H1 (cell line): ENCODE measurements at regions not wholly inside any gene's neighbourhood (a gene's known extent, or its start where the extent isn't known, plus 50 kb on each side); places are given as distances from the start of the nearest gene placed in this dataset.
A peak's percentile ranks its signal among the peaks of the same experiment; 100 is the strongest.

Experiments used
- CTCF ChIA-PET: fragments of 300-600 bp; sonication (Branson Sonifier 250); formaldehyde crosslinking; loops from one replicate; lab custom pipeline; 2021; ENCODE audit not compliant: partially characterized antibody; lab: Charles Lee
- POLR2A ChIA-PET: fragments of 300-600 bp; sonication (Branson Sonifier 250); formaldehyde crosslinking; loops from one replicate; lab custom pipeline; 2021; ENCODE audit warnings: inconsistent platforms; ENCODE audit not compliant: partially characterized antibody; lab: Charles Lee
- DNase-seq, 2 experiments: peaks; one replicate each; pipeline versions ENCODE4 v3.0.0 to v3.0.0-alpha.2; 2010 to 2022; ENCODE audit warnings: low spot score in 2 of 2, low read depth in 1 of 2, mixed read lengths in 1 of 2
- FAIRE-seq: peaks from 2 replicates; lab custom pipeline; 2011; peaks lifted over from hg19 to GRCh38; lab: Jason Lieb, UNC
- H2AFZ ChIP-seq: 2 replicates; pipeline ENCODE4 v1.8.1; 2012; ENCODE audit warnings: low read length, inconsistent platforms
- H2AK5ac ChIP-seq: 2 replicates; pipeline ENCODE4 v1.6.1; 2013; ENCODE audit warnings: low read depth, low read length
- H2BK120ac ChIP-seq: replicated peaks from 2 replicates; pipeline ENCODE3; 2013; ENCODE audit warnings: low read depth, low read length, inconsistent platforms
- H2BK12ac ChIP-seq: 2 replicates; pipeline ENCODE4 v1.6.1; 2013; ENCODE audit warnings: low read depth, low read length
- H2BK15ac ChIP-seq: 2 replicates; pipeline ENCODE4 v1.6.1; 2013; ENCODE audit warnings: low read length
- H2BK20ac ChIP-seq: 2 replicates; pipeline ENCODE4 v1.6.1; 2013; ENCODE audit warnings: low read length
- H2BK5ac ChIP-seq: 2 replicates; pipeline ENCODE4 v1.6.1; 2013; ENCODE audit warnings: low read depth, low read length
- H3K14ac ChIP-seq: 2 replicates; pipeline ENCODE4 v1.6.1; 2013; ENCODE audit warnings: inconsistent platforms; ENCODE audit not compliant: insufficient read length
- H3K18ac ChIP-seq: 2 replicates; pipeline ENCODE4 v1.6.1; 2013; ENCODE audit warnings: low read length; ENCODE audit errors: extremely low read depth
- H3K23ac ChIP-seq: 2 replicates; pipeline ENCODE4 v1.6.1; 2013; ENCODE audit warnings: inconsistent platforms; ENCODE audit not compliant: insufficient read length
- H3K23me2 ChIP-seq: 2 replicates; pipeline ENCODE4 v1.6.1; 2013; ENCODE audit warnings: low read depth, low read length
- H3K27ac ChIP-seq: 2 replicates; pipeline ENCODE4 v1.6.1; 2011; ENCODE audit warnings: low read depth, low read length, inconsistent platforms
- H3K27me3 ChIP-seq, 4 experiments: replicated peaks in 1 of 4; 1 replicate in 1 of 4; 2 replicates in 3 of 4; pipeline versions ENCODE4 v1.6.1 to v1.8.1; 2011 to 2013; ENCODE audit warnings: low read length in 3 of 4, mild to moderate bottlenecking in 3 of 4, inconsistent platforms in 2 of 4, mixed read lengths in 2 of 4, moderate library complexity in 1 of 4; ENCODE audit not compliant: control insufficient read depth in 3 of 4, insufficient read depth in 3 of 4; ENCODE audit errors: extremely low read depth in 1 of 4
- H3K36me3 ChIP-seq, 4 experiments: 2 replicates each; pipeline versions ENCODE4 v1.6.1 to v1.8.1; 2011 to 2013; ENCODE audit warnings: mild to moderate bottlenecking in 4 of 4, low read length in 3 of 4, moderate library complexity in 2 of 4, control low read depth in 1 of 4, inconsistent platforms in 1 of 4; ENCODE audit not compliant: insufficient read depth in 4 of 4, control insufficient read depth in 2 of 4
- H3K4ac ChIP-seq: replicated peaks from 2 replicates; pipeline ENCODE3; 2013; ENCODE audit warnings: low read length, low read depth, mixed read lengths, inconsistent platforms; ENCODE audit not compliant: insufficient read length
- H3K4me1 ChIP-seq, 4 experiments: replicated peaks in 1 of 4; 1 replicate in 1 of 4; 2 replicates in 3 of 4; pipeline versions ENCODE4 v1.6.1 to v1.8.1; 2011 to 2013; ENCODE audit warnings: low read length in 3 of 4, inconsistent platforms in 2 of 4, mixed read lengths in 1 of 4; ENCODE audit not compliant: insufficient read depth in 4 of 4, control insufficient read depth in 3 of 4
- H3K4me2 ChIP-seq, 2 experiments: 2 replicates each; pipeline versions ENCODE4 v1.6.1 to v1.8.1; 2011 to 2013; ENCODE audit warnings: low read depth in 2 of 2, low read length in 2 of 2, control low read depth in 1 of 2, inconsistent platforms in 1 of 2, mild to moderate bottlenecking in 1 of 2; ENCODE audit not compliant: insufficient read depth in 1 of 2
- H3K4me3 ChIP-seq, 4 experiments: fragments of 200-600, 300-600 bp in 1 of 4; sonication (generic), shearing (Covaris generic), sonication (Bioruptor Twin) in 1 of 4; 2 replicates each; pipeline versions ENCODE4 v1.5.1 to v1.8.1; 2011 to 2016; ENCODE audit warnings: low read length in 4 of 4, low read depth in 3 of 4, control low read depth in 2 of 4, inconsistent platforms in 2 of 4, mild to moderate bottlenecking in 2 of 4, mixed read lengths in 1 of 4, moderate library complexity in 1 of 4; ENCODE audit not compliant: insufficient read depth in 2 of 4; ENCODE audit errors: extremely low read depth in 1 of 4
- H3K56ac ChIP-seq: replicated peaks from 2 replicates; pipeline ENCODE3; 2013; ENCODE audit warnings: low read depth, mild to moderate bottlenecking, mixed read lengths, low read length, inconsistent platforms; ENCODE audit not compliant: insufficient read length
- H3K79me1 ChIP-seq: 2 replicates; pipeline ENCODE4 v1.6.1; 2013; ENCODE audit warnings: low read depth, low read length, control low read depth
- H3K79me2 ChIP-seq, 2 experiments: 2 replicates each; pipeline versions ENCODE4 v1.6.1 to v1.8.1; 2012 to 2013; ENCODE audit warnings: low read length in 2 of 2, mild to moderate bottlenecking in 2 of 2, inconsistent platforms in 1 of 2; ENCODE audit not compliant: insufficient read depth in 2 of 2, control insufficient read depth in 1 of 2
- H3K9ac ChIP-seq, 4 experiments: replicated peaks in 1 of 4; 1 replicate in 1 of 4; 2 replicates in 3 of 4; pipeline versions ENCODE4 v1.6.1 to v1.8.1; 2011 to 2013; ENCODE audit warnings: low read depth in 3 of 4, low read length in 3 of 4, control low read depth in 2 of 4, mild to moderate bottlenecking in 2 of 4, moderate library complexity in 2 of 4, inconsistent platforms in 1 of 4; ENCODE audit errors: extremely low read depth in 1 of 4
- H3K9me3 ChIP-seq, 2 experiments: 2 replicates each; pipeline versions ENCODE4 v1.6.1 to v1.8.1; 2012 to 2013; ENCODE audit warnings: mild to moderate bottlenecking in 2 of 2, moderate library complexity in 2 of 2, control low read depth in 1 of 2, inconsistent platforms in 1 of 2, low read depth in 1 of 2, low read length in 1 of 2, mixed read lengths in 1 of 2; ENCODE audit not compliant: insufficient read depth in 2 of 2
- H4K20me1 ChIP-seq, 2 experiments: replicated peaks in 1 of 2; 2 replicates each; pipeline versions ENCODE3 to v1.8.1; 2011 to 2013; ENCODE audit warnings: inconsistent platforms in 2 of 2, low read length in 2 of 2, mild to moderate bottlenecking in 1 of 2; ENCODE audit not compliant: insufficient read depth in 2 of 2, control insufficient read depth in 1 of 2
- H4K5ac ChIP-seq: 2 replicates; pipeline ENCODE4 v1.6.1; 2013; ENCODE audit warnings: low read length, low read depth, mixed read lengths, inconsistent platforms; ENCODE audit not compliant: insufficient read length
- H4K8ac ChIP-seq: 2 replicates; pipeline ENCODE4 v1.8.0; 2013; ENCODE audit warnings: mild to moderate bottlenecking, moderate library complexity, low read length, inconsistent platforms; ENCODE audit not compliant: insufficient read depth; ENCODE audit errors: extremely low read depth
- H4K91ac ChIP-seq: replicated peaks from 2 replicates; pipeline ENCODE3; 2013; ENCODE audit warnings: low read length, mixed read lengths, inconsistent platforms; ENCODE audit not compliant: insufficient read length
- CBX8 ChIP-seq: fragments of 300-800, 300-1000 bp; sonication (generic); IDR thresholded peaks from 2 replicates; pipeline ENCODE4 v1.7.1; 2016; ENCODE audit warnings: low read depth, low read length, borderline replicate concordance
- MAFK ChIP-seq: IDR thresholded peaks from 2 replicates; pipeline ENCODE4 v1.6.1; 2012; ENCODE audit warnings: low read depth, mild to moderate bottlenecking, improper control_type of control experiment, low read length
- TEAD4 ChIP-seq: IDR thresholded peaks from 2 replicates; pipeline ENCODE4 v1.6.1; 2012; ENCODE audit warnings: low read depth, low read length, inconsistent platforms, mixed read lengths
- WGBS, 2 experiments: shearing (Covaris generic) in 1 of 2; methylation state at CpG; one replicate each; pipeline versions ENCODE4 v1.1.6 to v1.1.7; 2013 to 2015; ENCODE audit warnings: low lambda C conversion rate in 2 of 2, mixed read lengths in 2 of 2, inconsistent platforms in 1 of 2, low coverage in 1 of 2, missing lambda C conversion rate in 1 of 2; ENCODE audit not compliant: insufficient replicate concordance in 2 of 2, insufficient coverage in 1 of 2, insufficient read length in 1 of 2; ENCODE audit errors: extremely low coverage in 1 of 2, missing lambda C conversion rate in 1 of 2; 5-methylcytosine and 5-hydroxymethylcytosine counted together

GRCh38 chr11:28932940-28933339 lies 824.8 kb downstream of the METTL15 start:
- H3K9ac ChIP-seq: no peak overlapping the region
- H3K23ac ChIP-seq: no peak overlapping the region
- 0 out of 4 replicates have a peak, but pooled peaks cover 0 to 2% of the 10 kb centered on the region in 2 experiments for H3K9me3 ChIP-seq
- H2BK12ac ChIP-seq: no peak overlapping the region
- no peaks in the 10 kb centered on the region for H3K79me2 ChIP-seq
- WGBS, 2 experiments: 81% methylated on average over 2 of the region's 4 CpGs; no CpG with 5 or more reads in 1 of the 2 experiments
- no peak for DNase-seq
- ChIA-PET POLR2A (interaction anchor here (0.6 kb wide), 1 partner anchor 63 kb away, joined by 3 read pairs; no protein-coding TSS in a partner anchor), CTCF (interaction anchor here (0.8 kb wide), 1 partner anchor 10 kb away, joined by 3 read pairs; no protein-coding TSS in a partner anchor)
- H2AK5ac ChIP-seq: no peak overlapping the region
- no peaks in the 10 kb centered on the region for H3K79me1 ChIP-seq
- no peaks in the 10 kb centered on the region for H3K36me3 ChIP-seq
- TF ChIP-seq MAFK (no peak), TEAD4 (peak; percentile 49; the same call in 1 of the 2 replicates), CBX8 (no peak)
- H2BK20ac ChIP-seq: no peak overlapping the region
- peaks cover 0 to 2% (median under 1%) of the 10 kb centered on the region in 4 experiments; a peak in 2 of 7 replicates for H3K4me1 ChIP-seq
- no peak overlapping the region for H3K4me2 ChIP-seq
- H3K23me2 ChIP-seq: 0 out of 2 replicates have a peak, but pooled peaks cover 2% of the 10 kb centered on the region
- H4K20me1 ChIP-seq: no peaks in the 10 kb centered on the region
- H2BK5ac ChIP-seq: no peak overlapping the region
- H2BK15ac ChIP-seq: no peak overlapping the region
- no peak overlapping the region for H4K8ac ChIP-seq
- H2BK120ac ChIP-seq: no peak overlapping the region
- H3K27ac ChIP-seq: no peak overlapping the region
- H3K4me3 ChIP-seq: no peak overlapping the region
- H3K4ac ChIP-seq: no peak overlapping the region
- no peak overlapping the region for H3K14ac ChIP-seq
- H4K91ac ChIP-seq: no peak overlapping the region
- H3K27me3 ChIP-seq: no peaks in the 10 kb centered on the region
- no peak overlapping the region for H3K56ac ChIP-seq
- no peak for FAIRE-seq
- H4K5ac ChIP-seq: no peak overlapping the region
- H3K18ac ChIP-seq: no peak overlapping the region
- no peak overlapping the region for H2AFZ ChIP-seq
